ENCODE measurements at regions not wholly inside any gene's neighbourhood (a gene's known extent, or its start where the extent isn't known, plus 50 kb on each side); places are given as distances from the start of the nearest gene placed in this dataset.

GRCh38 chr6:134640229-134640628, 309.7 kb downstream of the ALDH8A1 start:
- TF ChIP-seq CTCF (IDR thresholded peaks at IDR 0.05) (no peak), POLR2A (IDR thresholded peaks at IDR 0.05) (no peak)

Data from Peyer's patch (tissue), 4 donors.